ENCODE measurements at regions not wholly inside any gene's neighbourhood (a gene's known extent, or its start where the extent isn't known, plus 50 kb on each side); places are given as distances from the start of the nearest gene placed in this dataset.

- DNase-seq, result no peak
These were observed 244.3 kb downstream of the BRD1 start for GRCh38 chr22:49583341-49583740.

GRCh38 chr22:49582678-49583077, 245.0 kb downstream of the BRD1 start:
- no peak for DNase-seq

- no peak for DNase-seq
These were observed 245.5 kb downstream of the BRD1 start for GRCh38 chr22:49582181-49582580.

GRCh38 chr22:49580024-49580423, 247.6 kb downstream of the BRD1 start:
- peak; percentile 17 for DNase-seq

GRCh38 chr22:49577168-49578060, 250.3 kb downstream of the BRD1 start:
- no peak for DNase-seq

GRCh38 chr22:49576241-49577141, 251.2 kb downstream of the BRD1 start:
- no peak for DNase-seq

GRCh38 chr22:49575703-49576081, 252.0 kb downstream of the BRD1 start:
- no peak for DNase-seq

- DNase-seq, result no peak
These were observed 252.6 kb downstream of the BRD1 start for GRCh38 chr22:49574881-49575702.

- DNase-seq, result no peak
These were observed 253.3 kb downstream of the BRD1 start for GRCh38 chr22:49574205-49574880.

- DNase-seq, result no peak
These were observed 254.4 kb downstream of the BRD1 start for GRCh38 chr22:49573109-49573765.

GRCh38 chr22:49571326-49571725, 256.3 kb downstream of the BRD1 start:
- no peak for DNase-seq

- DNase-seq, result no peak
These were observed 257.4 kb downstream of the BRD1 start for GRCh38 chr22:49570032-49570848.

GRCh38 chr22:49569286-49570031, 258.2 kb downstream of the BRD1 start:
- no peak for DNase-seq

GRCh38 chr22:49568751-49569285, 258.9 kb downstream of the BRD1 start:
- no peak for DNase-seq

- no peak for DNase-seq
These were observed 259.5 kb downstream of the BRD1 start for GRCh38 chr22:49567899-49568750.

- peak; percentile 19 for DNase-seq
These were observed 261.0 kb downstream of the BRD1 start for GRCh38 chr22:49566693-49567092.

- DNase-seq, result no peak
These were observed 261.5 kb downstream of the BRD1 start for GRCh38 chr22:49566141-49566541.

- DNase-seq, result no peak
These were observed 262.2 kb downstream of the BRD1 start for GRCh38 chr22:49565516-49565855.

Data from hematopoietic multipotent progenitor cell treated with erythropoietin and hydrocortisone succinate and interleukin-3 and kit ligand, for 6 days (in vitro differentiated cells).